Muscle layer of colon (tissue), 2 donors: ENCODE measurements at regions not wholly inside any gene's neighbourhood (a gene's known extent, or its start where the extent isn't known, plus 50 kb on each side); places are given as distances from the start of the nearest gene placed in this dataset.

ENCODE experiments used
- H3K27ac ChIP-seq: one replicate; pipeline ENCODE4 v1.7.0; 2013; ENCODE audit warnings: low read depth, mild to moderate bottlenecking, low read length, moderate library complexity
- H3K27me3 ChIP-seq, 2 donors: one replicate each; pipeline ENCODE4 v1.7.0; 2013; ENCODE audit warnings: low read length in 2 of 2, mild to moderate bottlenecking in 2 of 2; ENCODE audit not compliant: insufficient read depth in 2 of 2, control insufficient read depth in 1 of 2
- H3K36me3 ChIP-seq: one replicate; pipeline ENCODE4 v1.7.0; 2013; ENCODE audit warnings: mild to moderate bottlenecking, low read length; ENCODE audit not compliant: insufficient read depth
- H3K4me1 ChIP-seq: one replicate; pipeline ENCODE4 v1.7.0; 2013; ENCODE audit warnings: mild to moderate bottlenecking, low read length; ENCODE audit not compliant: insufficient read depth
- H3K4me3 ChIP-seq, 2 donors: one replicate each; pipeline ENCODE4 v1.7.0; 2013; ENCODE audit warnings: low read length in 2 of 2, low read depth in 1 of 2, mild to moderate bottlenecking in 1 of 2, moderate library complexity in 1 of 2
- H3K9ac ChIP-seq: one replicate; pipeline ENCODE4 v1.7.0; 2013; ENCODE audit warnings: low read length
- H3K9me3 ChIP-seq: one replicate; pipeline ENCODE4 v1.7.0; 2013; ENCODE audit warnings: mild to moderate bottlenecking, low read length
- donor health status: abdominal sarcoma.
- donor health status: Adenocarcinoma of cecum.

- Histone ChIP-seq H3K36me3 (no peaks in the 10 kb centered on the region), H3K27me3 (peaks cover 9 to 45% of the 10 kb centered on the region in 2 donors)
Measured at GRCh38 chr20:63067721-63068560, 61.2 kb upstream of the BHLHE23 start.

GRCh38 chr20:63067266-63067635 is 60.5 kb upstream of the BHLHE23 start:
- H3K27ac ChIP-seq = no peak overlapping the region

More at GRCh38 chr20:63067721-63068560, 61.2 kb upstream of the BHLHE23 start:
- H3K4me3 ChIP-seq = no peak overlapping the region
- H3K9me3 ChIP-seq = no peaks in the 10 kb centered on the region
- H3K4me1 ChIP-seq = no peaks in the 10 kb centered on the region
- no peak overlapping the region for H3K27ac ChIP-seq
- no peak overlapping the region for H3K9ac ChIP-seq

GRCh38 chr20:63066506-63067265 is 59.9 kb upstream of the BHLHE23 start:
- Histone ChIP-seq H3K36me3 (no peaks in the 10 kb centered on the region), H3K27ac (no peak overlapping the region), H3K4me1 (no peaks in the 10 kb centered on the region), H3K9me3 (no peaks in the 10 kb centered on the region), H3K4me3 (no peak overlapping the region), H3K9ac (no peak overlapping the region), H3K27me3 (peaks cover 9 to 36% of the 10 kb centered on the region in 2 donors)

More at GRCh38 chr20:63067266-63067635, 60.5 kb upstream of the BHLHE23 start:
- no peaks in the 10 kb centered on the region for H3K9me3 ChIP-seq
- no peak overlapping the region for H3K4me3 ChIP-seq
- no peak overlapping the region for H3K9ac ChIP-seq
- no peaks in the 10 kb centered on the region for H3K36me3 ChIP-seq
- H3K4me1 ChIP-seq = no peaks in the 10 kb centered on the region
- peaks cover 9 to 39% of the 10 kb centered on the region in 2 donors for H3K27me3 ChIP-seq

- peaks cover 4 to 29% of the 10 kb centered on the region in 2 donors for H3K27me3 ChIP-seq
- H3K27ac ChIP-seq = no peak overlapping the region
- no peaks in the 10 kb centered on the region for H3K4me1 ChIP-seq
- H3K9ac ChIP-seq = no peak overlapping the region
- no peaks in the 10 kb centered on the region for H3K36me3 ChIP-seq
- H3K9me3 ChIP-seq = no peaks in the 10 kb centered on the region
- H3K4me3 ChIP-seq = no peak overlapping the region
Measured at GRCh38 chr20:63065911-63066310, 59.1 kb upstream of the BHLHE23 start.

- no peak overlapping the region for H3K27ac ChIP-seq
- peaks cover 0 to 30% of the 10 kb centered on the region in 2 donors for H3K27me3 ChIP-seq
- H3K9me3 ChIP-seq = no peaks in the 10 kb centered on the region
- H3K4me3 ChIP-seq = no peak overlapping the region
- no peaks in the 10 kb centered on the region for H3K36me3 ChIP-seq
- no peak overlapping the region for H3K9ac ChIP-seq
- H3K4me1 ChIP-seq = no peaks in the 10 kb centered on the region
Measured at GRCh38 chr20:63064745-63065711, 58.3 kb upstream of the BHLHE23 start.

- no peaks in the 10 kb centered on the region for H3K36me3 ChIP-seq
- H3K9me3 ChIP-seq = no peaks in the 10 kb centered on the region
- H3K27ac ChIP-seq = no peak overlapping the region
- H3K4me1 ChIP-seq = no peaks in the 10 kb centered on the region
- no peak overlapping the region for H3K4me3 ChIP-seq
- H3K27me3 ChIP-seq = peaks cover 0 to 32% of the 10 kb centered on the region in 2 donors
- H3K9ac ChIP-seq = no peak overlapping the region
Measured at GRCh38 chr20:63064310-63064709, 57.5 kb upstream of the BHLHE23 start.

- H3K27me3 ChIP-seq = peaks cover 0 to 38% of the 10 kb centered on the region in 2 donors
Measured at GRCh38 chr20:63062188-63063140, 55.7 kb upstream of the BHLHE23 start.

GRCh38 chr20:63061771-63062100 is 55.0 kb upstream of the BHLHE23 start:
- Histone ChIP-seq H3K4me1 (no peaks in the 10 kb centered on the region), H3K9me3 (no peaks in the 10 kb centered on the region), H3K9ac (no peak overlapping the region), H3K4me3 (no peak overlapping the region), H3K27ac (no peak overlapping the region), H3K36me3 (no peaks in the 10 kb centered on the region), H3K27me3 (peaks cover 0 to 38% of the 10 kb centered on the region in 2 donors)

More at GRCh38 chr20:63062188-63063140, 55.7 kb upstream of the BHLHE23 start:
- H3K9me3 ChIP-seq = no peaks in the 10 kb centered on the region
- H3K4me1 ChIP-seq = no peaks in the 10 kb centered on the region
- no peak overlapping the region for H3K9ac ChIP-seq
- no peak overlapping the region for H3K4me3 ChIP-seq
- H3K36me3 ChIP-seq = no peaks in the 10 kb centered on the region
- no peak overlapping the region for H3K27ac ChIP-seq

- no peaks in the 10 kb centered on the region for H3K36me3 ChIP-seq
- H3K27me3 ChIP-seq = peaks cover 0 to 38% of the 10 kb centered on the region in 2 donors
- no peaks in the 10 kb centered on the region for H3K4me1 ChIP-seq
- H3K4me3 ChIP-seq = no peak overlapping the region
- H3K9me3 ChIP-seq = no peaks in the 10 kb centered on the region
- no peak overlapping the region for H3K9ac ChIP-seq
- H3K27ac ChIP-seq = no peak overlapping the region
Measured at GRCh38 chr20:63061051-63061770, 54.4 kb upstream of the BHLHE23 start.
